ENCODE measurements at regions not wholly inside any gene's neighbourhood (a gene's known extent, or its start where the extent isn't known, plus 50 kb on each side); places are given as distances from the start of the nearest gene placed in this dataset.

- TF ChIP-seq CTCF (conservative IDR thresholded peaks at IDR 0.05 in 1 of 2, IDR thresholded peaks at IDR 0.05 in 1 of 2; ENCODE audit: low read depth in 1 of 2, low read length in 2 of 2) (no peak), EZH2 (IDR thresholded peaks at IDR 0.05; ENCODE audit: low read length, missing control alignments) (no peak)
Observed at GRCh38 chr2:128623776-128624761, 305.4 kb upstream of the HS6ST1 start.
